Duodenal mucosa (tissue), 2 donors: ENCODE measurements at regions not wholly inside any gene's neighbourhood (a gene's known extent, or its start where the extent isn't known, plus 50 kb on each side); places are given as distances from the start of the nearest gene placed in this dataset.

Source experiments
- H3K27ac ChIP-seq: one replicate; pipeline ENCODE4 v1.7.0; 2013; ENCODE audit warnings: low read depth, low read length
- H3K27me3 ChIP-seq, 2 donors: one replicate each; pipeline ENCODE4 v1.7.0; 2013; ENCODE audit warnings: low read length in 2 of 2, control low read depth in 1 of 2; ENCODE audit not compliant: insufficient read depth in 2 of 2, control insufficient read depth in 1 of 2
- H3K36me3 ChIP-seq, 2 donors: one replicate each; pipeline ENCODE4 v1.7.0; 2013; ENCODE audit warnings: low read length in 2 of 2, control low read depth in 1 of 2; ENCODE audit not compliant: insufficient read depth in 2 of 2, control insufficient read depth in 1 of 2
- H3K4me1 ChIP-seq, 2 donors: one replicate each; pipeline ENCODE4 v1.7.0; 2013; ENCODE audit warnings: low read length in 2 of 2, control low read depth in 1 of 2; ENCODE audit not compliant: insufficient read depth in 2 of 2, control insufficient read depth in 1 of 2
- H3K4me3 ChIP-seq, 2 donors: one replicate each; pipeline ENCODE4 v1.7.0; 2013; ENCODE audit warnings: low read length in 2 of 2, low read depth in 1 of 2
- H3K9ac ChIP-seq, 2 donors: one replicate each; pipeline ENCODE4 v1.7.0; 2013; ENCODE audit warnings: low read length in 2 of 2, low read depth in 1 of 2
- H3K9me3 ChIP-seq, 2 donors: one replicate each; pipeline ENCODE4 v1.7.0; 2013; ENCODE audit warnings: low read length in 2 of 2, control low read depth in 1 of 2; ENCODE audit not compliant: control insufficient read depth in 1 of 2

GRCh38 chr2:59302683-59303082 is 1061.6 kb upstream of the FANCL start:
- no peaks in the 10 kb centered on the region for H3K9me3 ChIP-seq
- H3K36me3 ChIP-seq, result no peaks in the 10 kb centered on the region
- H3K4me3 ChIP-seq, result no peak overlapping the region
- no peaks in the 10 kb centered on the region for H3K4me1 ChIP-seq
- no peak overlapping the region for H3K9ac ChIP-seq
- H3K27me3 ChIP-seq, result no peaks in the 10 kb centered on the region
- no peak overlapping the region for H3K27ac ChIP-seq

- H3K4me1 ChIP-seq, result no peaks in the 10 kb centered on the region
- no peaks in the 10 kb centered on the region for H3K9me3 ChIP-seq
- H3K9ac ChIP-seq, result no peak overlapping the region
- H3K4me3 ChIP-seq, result no peak overlapping the region
- no peaks in the 10 kb centered on the region for H3K27me3 ChIP-seq
- no peak overlapping the region for H3K27ac ChIP-seq
- no peaks in the 10 kb centered on the region for H3K36me3 ChIP-seq
Observed at GRCh38 chr2:59301466-59302402, 1060.6 kb upstream of the FANCL start.

- no peaks in the 10 kb centered on the region for H3K9me3 ChIP-seq
- H3K27me3 ChIP-seq, result no peaks in the 10 kb centered on the region
- no peak overlapping the region for H3K4me3 ChIP-seq
- H3K36me3 ChIP-seq, result no peaks in the 10 kb centered on the region
- H3K27ac ChIP-seq, result no peak overlapping the region
- H3K9ac ChIP-seq, result no peak overlapping the region
- no peaks in the 10 kb centered on the region for H3K4me1 ChIP-seq
Observed at GRCh38 chr2:59297816-59298215, 1056.7 kb upstream of the FANCL start.

- H3K9ac ChIP-seq, result no peak overlapping the region
- H3K27ac ChIP-seq, result no peak overlapping the region
- no peaks in the 10 kb centered on the region for H3K36me3 ChIP-seq
- no peak overlapping the region for H3K4me3 ChIP-seq
- no peaks in the 10 kb centered on the region for H3K27me3 ChIP-seq
- no peaks in the 10 kb centered on the region for H3K4me1 ChIP-seq
- H3K9me3 ChIP-seq, result no peaks in the 10 kb centered on the region
Observed at GRCh38 chr2:59296279-59296678, 1055.2 kb upstream of the FANCL start.

- H3K9me3 ChIP-seq, result no peaks in the 10 kb centered on the region
- H3K27ac ChIP-seq, result no peak overlapping the region
- no peaks in the 10 kb centered on the region for H3K27me3 ChIP-seq
- no peaks in the 10 kb centered on the region for H3K4me1 ChIP-seq
- no peaks in the 10 kb centered on the region for H3K36me3 ChIP-seq
- H3K9ac ChIP-seq, result no peak overlapping the region
- H3K4me3 ChIP-seq, result no peak overlapping the region
Observed at GRCh38 chr2:59295524-59296162, 1054.5 kb upstream of the FANCL start.

GRCh38 chr2:59288771-59289170 is 1047.6 kb upstream of the FANCL start:
- no peaks in the 10 kb centered on the region for H3K4me1 ChIP-seq
- H3K4me3 ChIP-seq, result no peak overlapping the region
- H3K36me3 ChIP-seq, result no peaks in the 10 kb centered on the region
- H3K27me3 ChIP-seq, result peaks cover 0 to 6% of the 10 kb centered on the region in 2 donors
- no peak overlapping the region for H3K27ac ChIP-seq
- no peak overlapping the region for H3K9ac ChIP-seq
- H3K9me3 ChIP-seq, result no peaks in the 10 kb centered on the region

- Histone ChIP-seq H3K27me3 (peaks cover 0 to 6% of the 10 kb centered on the region in 2 donors), H3K9ac (no peak overlapping the region), H3K4me1 (no peaks in the 10 kb centered on the region), H3K27ac (no peak overlapping the region), H3K9me3 (no peaks in the 10 kb centered on the region), H3K36me3 (no peaks in the 10 kb centered on the region), H3K4me3 (no peak overlapping the region)
Observed at GRCh38 chr2:59282374-59283057, 1041.4 kb upstream of the FANCL start.

GRCh38 chr2:59277671-59278070 is 1036.5 kb upstream of the FANCL start:
- H3K9me3 ChIP-seq, result no peaks in the 10 kb centered on the region
- no peak overlapping the region for H3K27ac ChIP-seq
- H3K27me3 ChIP-seq, result no peaks in the 10 kb centered on the region
- no peaks in the 10 kb centered on the region for H3K36me3 ChIP-seq
- no peak overlapping the region for H3K9ac ChIP-seq
- H3K4me3 ChIP-seq, result no peak overlapping the region
- H3K4me1 ChIP-seq, result no peaks in the 10 kb centered on the region

- Histone ChIP-seq H3K9me3 (no peaks in the 10 kb centered on the region), H3K9ac (no peak overlapping the region), H3K36me3 (no peaks in the 10 kb centered on the region), H3K27me3 (no peaks in the 10 kb centered on the region), H3K27ac (no peak overlapping the region), H3K4me1 (no peaks in the 10 kb centered on the region), H3K4me3 (no peak overlapping the region)
Observed at GRCh38 chr2:59276917-59277316, 1035.8 kb upstream of the FANCL start.

GRCh38 chr2:59276033-59276432 is 1034.9 kb upstream of the FANCL start:
- H3K9me3 ChIP-seq, result no peaks in the 10 kb centered on the region
- no peak overlapping the region for H3K9ac ChIP-seq
- no peaks in the 10 kb centered on the region for H3K4me1 ChIP-seq
- no peaks in the 10 kb centered on the region for H3K27me3 ChIP-seq
- H3K27ac ChIP-seq, result no peak overlapping the region
- H3K4me3 ChIP-seq, result no peak overlapping the region
- H3K36me3 ChIP-seq, result no peaks in the 10 kb centered on the region
